GM23338 (cell line): ENCODE measurements at regions not wholly inside any gene's neighbourhood (a gene's known extent, or its start where the extent isn't known, plus 50 kb on each side); places are given as distances from the start of the nearest gene placed in this dataset.

Experiments used
- ATAC-seq: fragments of 200-7000 bp; cut with Tn5 transposase; 3 replicates; pipeline ENCODE4 v1.9.1; 2020
- DNase-seq: peaks from one replicate; pipeline ENCODE4 v3.0.0-alpha.2; 2015; ENCODE audit warnings: low spot score
- H2AFZ ChIP-seq: fragments of 200-600 bp; sonication (generic); 2 replicates; pipeline ENCODE4 v1.8.0; 2016; ENCODE audit warnings: antibody characterized with exemption, mild to moderate bottlenecking, moderate library complexity
- H3F3A ChIP-seq: fragments of 200-600 bp; sonication (generic); replicated peaks from 2 replicates; pipeline ENCODE4 v1.8.0; 2017; ENCODE audit warnings: antibody characterized with exemption, mixed run types, low read depth
- H3K27ac ChIP-seq: fragments of 200-600 bp; sonication (generic); 2 replicates; pipeline ENCODE4 v1.6.1; 2016; ENCODE audit warnings: low read depth
- H3K27me3 ChIP-seq: fragments of 200-600 bp; sonication (generic); 2 replicates; pipeline ENCODE4 v1.8.0; 2016; ENCODE audit warnings: mild to moderate bottlenecking, mixed run types, moderate library complexity; ENCODE audit not compliant: insufficient read depth
- H3K36me3 ChIP-seq: fragments of 200-600 bp; sonication (generic); 2 replicates; pipeline ENCODE4 v1.8.0; 2016; ENCODE audit warnings: mild to moderate bottlenecking; ENCODE audit not compliant: insufficient read depth
- H3K4me1 ChIP-seq: fragments of 200-600 bp; sonication (generic); 2 replicates; pipeline ENCODE4 v1.8.0; 2016; ENCODE audit warnings: mild to moderate bottlenecking, moderate library complexity; ENCODE audit not compliant: insufficient read depth
- H3K4me2 ChIP-seq: fragments of 200-600 bp; sonication (generic); 2 replicates; pipeline ENCODE4 v1.7.1; 2017; ENCODE audit warnings: mixed run types
- H3K4me3 ChIP-seq: fragments of 200-600 bp; sonication (generic); 2 replicates; pipeline ENCODE4 v1.6.1; 2016; ENCODE audit warnings: mixed run types
- H3K79me2 ChIP-seq: fragments of 200-600 bp; sonication (generic); replicated peaks from 2 replicates; pipeline ENCODE4 v1.8.0; 2017; ENCODE audit warnings: mild to moderate bottlenecking; ENCODE audit not compliant: insufficient read depth
- H3K9me2 ChIP-seq: fragments of 200-600 bp; sonication (generic); 2 replicates; pipeline ENCODE4 v1.8.0; 2017; ENCODE audit not compliant: insufficient read depth
- H4K20me1 ChIP-seq: fragments of 200-600 bp; sonication (generic); replicated peaks from 2 replicates; pipeline ENCODE4 v1.8.0; 2017; ENCODE audit warnings: mild to moderate bottlenecking; ENCODE audit not compliant: insufficient read depth
- H3K27ac Mint-ChIP-seq: 2 replicates; pipeline ENCODE4 v1.8.0; 2020; ENCODE audit warnings: inconsistent platforms, mild to moderate bottlenecking, moderate library complexity, mixed read lengths
- H3K27me3 Mint-ChIP-seq: 3 replicates; pipeline ENCODE4 v1.8.0; 2022; ENCODE audit warnings: low read depth, mild to moderate bottlenecking, moderate library complexity, mixed read lengths, inconsistent platforms; ENCODE audit not compliant: insufficient read depth, poor library complexity
- H3K36me3 Mint-ChIP-seq: 3 replicates; pipeline ENCODE4 v1.8.0; 2021; ENCODE audit warnings: low read depth, mild to moderate bottlenecking, inconsistent platforms, moderate library complexity, mixed read lengths
- H3K4me1 Mint-ChIP-seq: 3 replicates; pipeline ENCODE4 v1.8.0; 2020; ENCODE audit warnings: mild to moderate bottlenecking, inconsistent platforms, mixed read lengths
- H3K4me3 Mint-ChIP-seq: 3 replicates; pipeline ENCODE4 v1.8.0; 2021; ENCODE audit warnings: moderate library complexity, mild to moderate bottlenecking, inconsistent platforms, mixed read lengths
- H3K9me3 Mint-ChIP-seq: 3 replicates; pipeline ENCODE4 v1.8.0; 2020; ENCODE audit warnings: moderate library complexity, mild to moderate bottlenecking, inconsistent platforms, mixed read lengths
- EZH2 ChIP-seq: fragments of 200-600 bp; sonication (generic); IDR thresholded peaks from one replicate; pipeline ENCODE4 v1.8.0; 2017; ENCODE audit warnings: antibody characterized with exemption, mild to moderate bottlenecking, low read depth; ENCODE audit not compliant: unreplicated experiment
- EZH2phosphoT487 ChIP-seq: fragments of 200-600 bp; sonication (generic); IDR thresholded peaks from one replicate; pipeline ENCODE4 v1.8.1; 2018; ENCODE audit warnings: antibody characterized with exemption; ENCODE audit not compliant: unreplicated experiment
- JUNB ChIP-seq: IDR thresholded peaks from one replicate; pipeline ENCODE4 v1.6.1; 2016; ENCODE audit warnings: antibody characterized with exemption; ENCODE audit not compliant: unreplicated experiment
- POLR2AphosphoS5 ChIP-seq: IDR thresholded peaks from 2 replicates; pipeline ENCODE4 v1.6.1; 2016; ENCODE audit warnings: antibody characterized with exemption, low read depth
- REST ChIP-seq: IDR thresholded peaks from one replicate; pipeline ENCODE4 v1.6.1; 2018; ENCODE audit warnings: antibody characterized with exemption; ENCODE audit not compliant: unreplicated experiment
- ZNF114 ChIP-seq: fragments of 250-450 bp; sonication (Bioruptor Pico); IDR thresholded peaks from 2 replicates; pipeline ENCODE4 v1.5.0; 2020; ENCODE audit warnings: mild to moderate bottlenecking, moderate library complexity
- ZNF331 ChIP-seq: fragments of 250-450 bp; sonication (Bioruptor Pico); IDR thresholded peaks from 2 replicates; pipeline ENCODE4 v1.5.0; 2020; ENCODE audit warnings: low read depth, mild to moderate bottlenecking, moderate library complexity
- ZNF462 ChIP-seq: fragments of 250-450 bp; sonication (Bioruptor Pico); IDR thresholded peaks from 2 replicates; pipeline ENCODE4 v1.5.0; 2020; ENCODE audit warnings: mild to moderate bottlenecking, moderate library complexity
- TF ChIP-seq, protein P1 (sequence below), 2 experiments: fragments of 200-600 bp in 1 of 2; sonication (generic) in 1 of 2; conservative IDR thresholded peaks; 2 replicates each; pipeline versions ENCODE4 v1.5.1 to v1.6.1; 2016 to 2017; ENCODE audit warnings: antibody characterized with exemption in 2 of 2, low read depth in 2 of 2, mild to moderate bottlenecking in 2 of 2, moderate library complexity in 1 of 2

GRCh38 chrX:124842205-124842604, 477.5 kb upstream of the TEX13C start:
- H4K20me1 ChIP-seq = no peaks in the 10 kb centered on the region
- no peaks in the 10 kb centered on the region for H3K36me3 Mint-ChIP-seq
- DNase-seq (peak; percentile 54), ATAC-seq (peak; percentile 67)
- no peak overlapping the region; the same call in 1 of the 2 replicates for H3K4me2 ChIP-seq
- no peak overlapping the region for H3K27ac ChIP-seq
- H3K4me1 Mint-ChIP-seq = peaks cover 29% of the 10 kb centered on the region
- no peak overlapping the region for H3K27ac Mint-ChIP-seq
- H3K36me3 ChIP-seq = no peaks in the 10 kb centered on the region
- H3K27me3 Mint-ChIP-seq = no peaks in the 10 kb centered on the region
- H3K4me3 Mint-ChIP-seq = no peak overlapping the region
- no peaks in the 10 kb centered on the region for H3K9me2 ChIP-seq
- no peaks in the 10 kb centered on the region; the same call in 2 of the 3 replicates for H3K9me3 Mint-ChIP-seq
- H2AFZ ChIP-seq = no peak overlapping the region
- no peak overlapping the region for H3K4me3 ChIP-seq
- no peaks in the 10 kb centered on the region for H3K27me3 ChIP-seq
- H3K4me1 ChIP-seq = peaks cover 23% of the 10 kb centered on the region
- H3K79me2 ChIP-seq = no peaks in the 10 kb centered on the region
- no peaks in the 10 kb centered on the region for H3F3A ChIP-seq
- no peak for TF ChIP-seq EZH2

DNA sequence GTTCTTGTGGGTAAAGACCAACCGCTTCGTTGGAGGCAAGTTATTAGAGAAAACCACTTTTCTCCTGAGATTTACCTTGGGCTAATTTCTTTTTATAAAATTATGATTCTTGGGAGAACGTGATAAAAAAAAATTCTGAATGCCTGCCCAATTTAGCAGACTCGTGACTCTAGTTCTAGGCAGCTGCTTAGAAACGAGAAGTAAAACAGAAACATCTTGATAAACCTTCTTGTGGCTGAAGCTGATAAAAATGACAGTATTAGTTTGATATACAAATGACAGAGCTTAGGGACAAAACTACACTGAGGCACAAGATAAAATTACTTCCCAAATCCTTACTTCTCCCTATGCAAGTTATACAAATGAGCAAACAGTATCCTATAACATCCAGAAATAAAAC, 458.9 kb upstream of the TEX13C start:
- no peaks in the 10 kb centered on the region for H3K79me2 ChIP-seq
- ATAC-seq (no peak), DNase-seq (no peak)
- no peak overlapping the region for H3K27ac Mint-ChIP-seq
- no peak for TF ChIP-seq JUNB
- no peak for TF ChIP-seq ZNF331 (CRISPR knock-in tag)
- no peak for TF ChIP-seq EZH2
- TF ChIP-seq, protein P1, sequence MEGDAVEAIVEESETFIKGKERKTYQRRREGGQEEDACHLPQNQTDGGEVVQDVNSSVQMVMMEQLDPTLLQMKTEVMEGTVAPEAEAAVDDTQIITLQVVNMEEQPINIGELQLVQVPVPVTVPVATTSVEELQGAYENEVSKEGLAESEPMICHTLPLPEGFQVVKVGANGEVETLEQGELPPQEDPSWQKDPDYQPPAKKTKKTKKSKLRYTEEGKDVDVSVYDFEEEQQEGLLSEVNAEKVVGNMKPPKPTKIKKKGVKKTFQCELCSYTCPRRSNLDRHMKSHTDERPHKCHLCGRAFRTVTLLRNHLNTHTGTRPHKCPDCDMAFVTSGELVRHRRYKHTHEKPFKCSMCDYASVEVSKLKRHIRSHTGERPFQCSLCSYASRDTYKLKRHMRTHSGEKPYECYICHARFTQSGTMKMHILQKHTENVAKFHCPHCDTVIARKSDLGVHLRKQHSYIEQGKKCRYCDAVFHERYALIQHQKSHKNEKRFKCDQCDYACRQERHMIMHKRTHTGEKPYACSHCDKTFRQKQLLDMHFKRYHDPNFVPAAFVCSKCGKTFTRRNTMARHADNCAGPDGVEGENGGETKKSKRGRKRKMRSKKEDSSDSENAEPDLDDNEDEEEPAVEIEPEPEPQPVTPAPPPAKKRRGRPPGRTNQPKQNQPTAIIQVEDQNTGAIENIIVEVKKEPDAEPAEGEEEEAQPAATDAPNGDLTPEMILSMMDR (conservative IDR thresholded peaks at IDR 0.05; ENCODE audit: low read depth in 2 of 2) = no peak
- TF ChIP-seq EZH2phosphoT487 = no peak
- TF ChIP-seq POLR2AphosphoS5 = no peak
- no peak for TF ChIP-seq ZNF114 (CRISPR knock-in tag)
- no peak for TF ChIP-seq REST
- no peak for TF ChIP-seq ZNF462 (CRISPR knock-in tag)
- no peak overlapping the region for H2AFZ ChIP-seq
- no peaks in the 10 kb centered on the region for H3K9me2 ChIP-seq
- no peak overlapping the region for H3K27ac ChIP-seq
- no peaks in the 10 kb centered on the region for H3K4me1 Mint-ChIP-seq
- no peak overlapping the region for H3K4me3 Mint-ChIP-seq
- no peaks in the 10 kb centered on the region for H3K36me3 ChIP-seq
- H3K27me3 Mint-ChIP-seq = no peaks in the 10 kb centered on the region
- H3K4me3 ChIP-seq = no peak overlapping the region
- H3K36me3 Mint-ChIP-seq = no peaks in the 10 kb centered on the region
- H3K27me3 ChIP-seq = no peaks in the 10 kb centered on the region
- no peak overlapping the region for H3K4me2 ChIP-seq
- no peaks in the 10 kb centered on the region for H3F3A ChIP-seq
- no peaks in the 10 kb centered on the region for H3K4me1 ChIP-seq
- H3K9me3 Mint-ChIP-seq = no peaks in the 10 kb centered on the region
- H4K20me1 ChIP-seq = no peaks in the 10 kb centered on the region
